ENCODE measurements at regions not wholly inside any gene's neighbourhood (a gene's known extent, or its start where the extent isn't known, plus 50 kb on each side); places are given as distances from the start of the nearest gene placed in this dataset.

DNA sequence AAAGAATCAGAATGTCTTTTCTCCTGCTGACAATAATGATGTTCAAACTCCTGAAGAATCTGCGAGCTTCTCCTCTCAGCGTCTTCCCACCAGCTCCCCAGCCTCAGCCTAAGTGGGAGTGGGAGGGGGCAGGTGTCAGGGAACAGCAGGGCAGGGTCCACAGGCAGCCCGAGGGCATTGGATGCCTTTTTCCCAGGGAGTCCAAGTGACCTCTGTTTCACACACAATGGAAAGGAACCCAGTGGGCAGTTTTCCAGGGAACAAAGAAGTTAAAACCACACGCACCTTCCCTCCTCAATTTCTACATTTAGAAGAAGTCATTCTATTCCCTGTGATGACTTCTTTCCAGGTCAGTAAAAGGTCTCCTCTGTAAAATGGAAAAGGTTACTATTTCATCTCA lies 278.5 kb downstream of the PARM1 start:
- TF ChIP-seq FOXK2 (IDR thresholded peaks at IDR 0.05) (no peak), EZH2 (conservative IDR thresholded peaks at IDR 0.05; ENCODE audit: low read depth, low read length) (no peak), SP1 (IDR thresholded peaks at IDR 0.05) (no peak), SP1 (CRISPR knock-in tag; IDR thresholded peaks at IDR 0.05) (no peak), ZBTB33 (CRISPR knock-in tag; IDR thresholded peaks at IDR 0.05) (no peak), TOE1 (CRISPR knock-in tag; IDR thresholded peaks at IDR 0.05) (no peak), RXRB (CRISPR knock-in tag; IDR thresholded peaks at IDR 0.05; ENCODE audit: borderline replicate concordance) (no peak), ZFX (CRISPR knock-in tag; IDR thresholded peaks at IDR 0.05; ENCODE audit: low read depth) (no peak), CTCF (CRISPR knock-in tag; IDR thresholded peaks at IDR 0.05) (no peak)
